ENCODE measurements at regions not wholly inside any gene's neighbourhood (a gene's known extent, or its start where the extent isn't known, plus 50 kb on each side); places are given as distances from the start of the nearest gene placed in this dataset.

- Histone ChIP-seq H3K4me2 (ENCODE audit: insufficient read depth in 1 of 2, low read depth in 2 of 2, low read length in 2 of 2) (no peak overlapping the region), H3K23me2 (ENCODE audit: low read depth, low read length) (no peaks in the 10 kb centered on the region), H3K4me1 (replicated peaks in 1 of 4; ENCODE audit: control insufficient read depth in 3 of 4, insufficient read depth in 4 of 4, low read length in 3 of 4) (peaks cover 0 to 3% (median 1%) of the 10 kb centered on the region in 4 experiments; a peak in 2 of 7 replicates), H3K23ac (ENCODE audit: insufficient read length) (no peak overlapping the region), H4K8ac (ENCODE audit: extremely low read depth, insufficient read depth, low read length) (no peak overlapping the region), H3K36me3 (ENCODE audit: control insufficient read depth in 2 of 4, insufficient read depth in 4 of 4, low read length in 3 of 4) (no peaks in the 10 kb centered on the region), H2BK12ac (ENCODE audit: low read depth, low read length) (no peak overlapping the region), H2AK5ac (ENCODE audit: low read depth, low read length) (no peak overlapping the region), H3K27ac (ENCODE audit: low read depth, low read length) (no peak overlapping the region), H3K18ac (ENCODE audit: extremely low read depth, low read length) (no peak overlapping the region), H4K91ac (replicated peaks; ENCODE audit: insufficient read length, low read length) (no peak overlapping the region), H4K20me1 (replicated peaks in 1 of 2; ENCODE audit: control insufficient read depth in 1 of 2, insufficient read depth in 2 of 2, low read length in 2 of 2) (no peaks in the 10 kb centered on the region), H2AFZ (ENCODE audit: low read length) (no peak overlapping the region), H3K79me2 (ENCODE audit: control insufficient read depth in 1 of 2, insufficient read depth in 2 of 2, low read length in 2 of 2) (no peaks in the 10 kb centered on the region), H3K79me1 (ENCODE audit: low read depth, low read length) (no peaks in the 10 kb centered on the region), H2BK20ac (ENCODE audit: low read length) (no peak overlapping the region), H3K4me3 (ENCODE audit: extremely low read depth in 1 of 4, insufficient read depth in 2 of 4, low read depth in 3 of 4, low read length in 4 of 4) (no peak overlapping the region), H2BK15ac (ENCODE audit: low read length) (no peak overlapping the region), H4K5ac (ENCODE audit: insufficient read length, low read depth, low read length) (no peak overlapping the region), H3K14ac (ENCODE audit: insufficient read length) (no peak overlapping the region), H2BK120ac (replicated peaks; ENCODE audit: low read depth, low read length) (no peak overlapping the region), H3K56ac (replicated peaks; ENCODE audit: insufficient read length, low read depth, low read length) (no peak overlapping the region), H3K9ac (replicated peaks in 1 of 4; ENCODE audit: extremely low read depth in 1 of 4, low read depth in 3 of 4, low read length in 3 of 4) (no peak overlapping the region), H3K4ac (replicated peaks; ENCODE audit: insufficient read length, low read depth, low read length) (no peak overlapping the region), H3K9me3 (ENCODE audit: insufficient read depth in 2 of 2, low read depth in 1 of 2, low read length in 1 of 2) (no peaks in the 10 kb centered on the region), H3K27me3 (replicated peaks in 1 of 4; ENCODE audit: control insufficient read depth in 3 of 4, extremely low read depth in 1 of 4, insufficient read depth in 3 of 4, low read length in 3 of 4) (no peaks in the 10 kb centered on the region), H2BK5ac (ENCODE audit: low read depth, low read length) (no peak overlapping the region)
- no peak for FAIRE-seq
- ChIA-PET POLR2A (ENCODE audit: partially characterized antibody) (no interaction called here), CTCF (ENCODE audit: partially characterized antibody) (interaction anchor here (0.8 kb wide), 1 partner anchor 18 kb away, joined by 3 read pairs; no protein-coding TSS in a partner anchor)
- WGBS, 2 experiments (ENCODE audit: extremely low coverage in 1 of 2, insufficient coverage in 1 of 2, insufficient read length in 1 of 2, insufficient replicate concordance in 2 of 2, low coverage in 1 of 2, low lambda C conversion rate in 2 of 2, missing lambda C conversion rate in 1 of 2): 88% methylated on average over 2 of the region's 2 CpGs; no CpG with 5 or more reads in 1 of the 2 experiments
- DNase-seq (ENCODE audit: low read depth in 1 of 2, low spot score in 2 of 2): no peak
- TF ChIP-seq TBP (IDR thresholded peaks at IDR 0.05; ENCODE audit: low read depth, low read length): no peak
- TF ChIP-seq CTCF (IDR thresholded peaks at IDR 0.05; ENCODE audit: control extremely low read depth in 1 of 3, insufficient read depth in 1 of 3, low read depth in 1 of 3, low read length in 3 of 3): no peak
- TF ChIP-seq NRF1 (IDR thresholded peaks at IDR 0.05; ENCODE audit: low read depth, low read length): no peak
- TF ChIP-seq GABPA (IDR thresholded peaks at IDR 0.05; ENCODE audit: borderline replicate concordance, insufficient read depth, low read length): no peak
- no peak for TF ChIP-seq JUND (IDR thresholded peaks at IDR 0.05; ENCODE audit: low read length)
- no peak for TF ChIP-seq KDM5A (IDR thresholded peaks at IDR 0.05; ENCODE audit: low read length)
- TF ChIP-seq, protein P1, sequence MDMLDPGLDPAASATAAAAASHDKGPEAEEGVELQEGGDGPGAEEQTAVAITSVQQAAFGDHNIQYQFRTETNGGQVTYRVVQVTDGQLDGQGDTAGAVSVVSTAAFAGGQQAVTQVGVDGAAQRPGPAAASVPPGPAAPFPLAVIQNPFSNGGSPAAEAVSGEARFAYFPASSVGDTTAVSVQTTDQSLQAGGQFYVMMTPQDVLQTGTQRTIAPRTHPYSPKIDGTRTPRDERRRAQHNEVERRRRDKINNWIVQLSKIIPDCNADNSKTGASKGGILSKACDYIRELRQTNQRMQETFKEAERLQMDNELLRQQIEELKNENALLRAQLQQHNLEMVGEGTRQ (IDR thresholded peaks at IDR 0.05; ENCODE audit: low read length): no peak
- no peak for TF ChIP-seq RFX5 (IDR thresholded peaks at IDR 0.05; ENCODE audit: borderline replicate concordance, low read depth, low read length)
- no peak for TF ChIP-seq YY1 (IDR thresholded peaks at IDR 0.05; ENCODE audit: low read depth, low read length)
- TF ChIP-seq EP300 (IDR thresholded peaks at IDR 0.05; ENCODE audit: borderline replicate concordance in 1 of 2, low read depth in 2 of 2, low read length in 2 of 2): no peak
- TF ChIP-seq CBX8 (IDR thresholded peaks at IDR 0.05; ENCODE audit: borderline replicate concordance, low read depth, low read length): no peak
Observed at GRCh38 chr4:33107814-33108213, 2387.6 kb downstream of the PCDH7 start.
